B cell (primary cell): ENCODE measurements at regions not wholly inside any gene's neighbourhood (a gene's known extent, or its start where the extent isn't known, plus 50 kb on each side); places are given as distances from the start of the nearest gene placed in this dataset.

Experiments used
- CTCF ChIP-seq: fragments of 200-600 bp; IDR thresholded peaks from one replicate; pipeline ENCODE4 v1.8.0; 2022; ENCODE audit warnings: antibody characterized with exemption, mild to moderate bottlenecking
- EZH2 ChIP-seq: IDR thresholded peaks from 2 replicates; pipeline ENCODE4 v1.6.1; 2012; ENCODE audit warnings: borderline replicate concordance, low read depth, mild to moderate bottlenecking, moderate library complexity, low read length; ENCODE audit not compliant: insufficient read depth, poor library complexity, severe bottlenecking

GRCh38 chr15:69893863-69894262 is 203.9 kb downstream of the TLE3 start:
- TF ChIP-seq CTCF (no peak), EZH2 (no peak)
